Sigmoid colon (tissue), 6 donors: ENCODE measurements at regions not wholly inside any gene's neighbourhood (a gene's known extent, or its start where the extent isn't known, plus 50 kb on each side); places are given as distances from the start of the nearest gene placed in this dataset.
"Not testable (repeated sequence)": the region's sequence is repeated elsewhere in the genome, so short reads cannot be mapped to it uniquely, and the experiment has no call there.

ENCODE experiments used
- DNase-seq: peaks from one replicate; pipeline ENCODE4 v3.0.0-alpha.2; 2019
- H3K27ac ChIP-seq, 4 donors: fragments of 200-600 bp; sonication (generic); one replicate each; pipeline ENCODE4 v1.5.1; 2016 to 2019; ENCODE audit warnings: mild to moderate bottlenecking in 1 of 4
- H3K27me3 ChIP-seq, 3 donors: fragments of 200-600 bp; sonication (generic); one replicate each; pipeline ENCODE4 v1.5.1; 2019; ENCODE audit warnings: mild to moderate bottlenecking in 1 of 3
- H3K36me3 ChIP-seq, 4 donors: fragments of 200-600 bp; sonication (generic); one replicate each; pipeline ENCODE4 v1.5.1; 2016 to 2019
- H3K4me1 ChIP-seq, 4 donors: fragments of 200-600 bp; sonication (generic); one replicate each; pipeline ENCODE4 v1.5.1; 2017 to 2019
- H3K4me3 ChIP-seq, 4 donors: fragments of 200-600 bp; sonication (generic); one replicate each; pipeline ENCODE4 v1.5.1; 2017 to 2019; ENCODE audit warnings: mild to moderate bottlenecking in 2 of 4, moderate library complexity in 1 of 4
- H3K9me3 ChIP-seq, 4 donors: fragments of 200-600 bp in 3 of 4; sonication (generic) in 3 of 4; one replicate each; pipeline versions ENCODE4 v1.5.1 to v1.6.1; 2013 to 2019
- EP300 ChIP-seq, 4 donors: sonication (generic); formaldehyde crosslinking; IDR thresholded peaks; one replicate each; pipeline ENCODE4 v1.6.1; 2017; ENCODE audit warnings: antibody characterized with exemption in 4 of 4
- POLR2A ChIP-seq, 2 donors: fragments of 450-650 bp; IDR thresholded peaks; one replicate each; pipeline ENCODE4 v1.6.1; 2016; ENCODE audit warnings: antibody characterized with exemption in 2 of 2, mild to moderate bottlenecking in 2 of 2, moderate library complexity in 2 of 2
- POLR2AphosphoS5 ChIP-seq, 4 donors: sonication (generic); formaldehyde crosslinking; IDR thresholded peaks; one replicate each; pipeline ENCODE4 v1.6.1; 2017; ENCODE audit warnings: antibody characterized with exemption in 4 of 4
- WGBS, 2 donors: extraction: QIAGEN DNeasy Blood & Tissue Kit; methylation state at CpG; one replicate each; pipeline ENCODE4 v1.1.7; 2013; 5-methylcytosine and 5-hydroxymethylcytosine counted together
- intact Hi-C: fragments of 100-400 bp; cut with DNase I; formaldehyde crosslinking; loops from one replicate; pipeline ENCODE4 v1.15.1; 2023
- TF ChIP-seq, protein P1 (sequence below), 4 experiments: fragments of 450-650 bp in 3 of 4; fragments of 200-600 bp in 1 of 4; IDR thresholded peaks; one replicate each; pipeline ENCODE4 v1.5.1; 2016 to 2019; ENCODE audit warnings: antibody characterized with exemption in 4 of 4, mild to moderate bottlenecking in 3 of 4, moderate library complexity in 2 of 4
- donor health status: healthy with polysubstance abuse.
- donor health status: healthy.

DNA sequence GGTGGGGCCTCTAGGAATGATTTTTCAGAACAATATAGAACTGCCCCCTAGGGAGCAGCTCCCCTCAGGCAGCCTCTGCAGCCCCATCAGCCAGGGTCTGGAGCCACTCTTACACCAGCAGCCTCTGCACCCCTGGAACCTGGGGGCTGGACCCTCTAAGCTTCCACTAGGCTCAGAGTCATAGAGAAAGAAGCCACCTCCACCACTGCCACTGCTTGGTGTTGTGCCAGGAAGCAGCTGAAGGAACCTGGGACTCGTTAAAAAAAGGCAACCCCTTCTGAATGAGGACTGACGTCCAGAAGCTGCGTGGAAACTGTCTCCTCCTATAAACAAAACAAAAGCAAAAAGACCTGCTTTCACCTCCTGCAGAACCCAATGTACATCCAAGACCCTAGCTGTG lies 98.1 kb upstream of the HS6ST1 start:
- Histone ChIP-seq H3K27ac (no peak overlapping the region), H3K36me3 (no peaks in the 10 kb centered on the region), H3K27me3 (no peaks in the 10 kb centered on the region), H3K4me1 (no peaks in the 10 kb centered on the region), H3K9me3 (no peaks in the 10 kb centered on the region), H3K4me3 (no peak overlapping the region)
- no peak for DNase-seq
- TF ChIP-seq, protein P1, sequence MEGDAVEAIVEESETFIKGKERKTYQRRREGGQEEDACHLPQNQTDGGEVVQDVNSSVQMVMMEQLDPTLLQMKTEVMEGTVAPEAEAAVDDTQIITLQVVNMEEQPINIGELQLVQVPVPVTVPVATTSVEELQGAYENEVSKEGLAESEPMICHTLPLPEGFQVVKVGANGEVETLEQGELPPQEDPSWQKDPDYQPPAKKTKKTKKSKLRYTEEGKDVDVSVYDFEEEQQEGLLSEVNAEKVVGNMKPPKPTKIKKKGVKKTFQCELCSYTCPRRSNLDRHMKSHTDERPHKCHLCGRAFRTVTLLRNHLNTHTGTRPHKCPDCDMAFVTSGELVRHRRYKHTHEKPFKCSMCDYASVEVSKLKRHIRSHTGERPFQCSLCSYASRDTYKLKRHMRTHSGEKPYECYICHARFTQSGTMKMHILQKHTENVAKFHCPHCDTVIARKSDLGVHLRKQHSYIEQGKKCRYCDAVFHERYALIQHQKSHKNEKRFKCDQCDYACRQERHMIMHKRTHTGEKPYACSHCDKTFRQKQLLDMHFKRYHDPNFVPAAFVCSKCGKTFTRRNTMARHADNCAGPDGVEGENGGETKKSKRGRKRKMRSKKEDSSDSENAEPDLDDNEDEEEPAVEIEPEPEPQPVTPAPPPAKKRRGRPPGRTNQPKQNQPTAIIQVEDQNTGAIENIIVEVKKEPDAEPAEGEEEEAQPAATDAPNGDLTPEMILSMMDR (IDR thresholded peaks at IDR 0.05): no peak
- TF ChIP-seq EP300 (IDR thresholded peaks at IDR 0.05) (no peak), POLR2AphosphoS5 (IDR thresholded peaks at IDR 0.05) (no peak), POLR2A (IDR thresholded peaks at IDR 0.05) (no peak)
- WGBS, 2 donors: 32 to 48% methylated on average over 3 of the region's 3 CpGs
- intact Hi-C loops: no loop called here

DNA sequence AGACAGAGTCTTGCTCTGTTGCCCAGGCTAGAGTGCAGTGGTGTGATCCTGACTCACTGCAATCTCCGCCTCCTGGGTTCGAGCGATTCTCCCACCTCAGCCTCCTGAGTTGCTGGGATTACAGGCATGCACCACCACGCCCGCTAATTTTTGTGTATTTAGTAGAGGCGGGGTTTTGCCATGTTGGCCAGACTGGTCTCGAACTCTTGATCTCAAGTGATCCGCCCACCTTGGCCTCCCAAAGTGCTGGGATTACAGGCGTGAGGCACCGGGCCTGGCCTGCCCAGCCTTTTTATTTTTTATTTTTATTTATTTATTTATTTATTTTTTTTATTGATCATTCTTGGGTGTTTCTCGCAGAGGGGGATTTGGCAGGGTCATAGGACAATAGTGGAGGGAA lies 98.6 kb upstream of the HS6ST1 start:
- DNase-seq, H3K4me1 ChIP-seq, H3K27ac ChIP-seq, intact Hi-C loops, H3K9me3 ChIP-seq, H3K27me3 ChIP-seq, H3K4me3 ChIP-seq, H3K36me3 ChIP-seq: not testable (repeated sequence)
- 63 to 82% methylated on average over 10 to 11 of the region's 11 CpGs for WGBS, 2 donors

DNA sequence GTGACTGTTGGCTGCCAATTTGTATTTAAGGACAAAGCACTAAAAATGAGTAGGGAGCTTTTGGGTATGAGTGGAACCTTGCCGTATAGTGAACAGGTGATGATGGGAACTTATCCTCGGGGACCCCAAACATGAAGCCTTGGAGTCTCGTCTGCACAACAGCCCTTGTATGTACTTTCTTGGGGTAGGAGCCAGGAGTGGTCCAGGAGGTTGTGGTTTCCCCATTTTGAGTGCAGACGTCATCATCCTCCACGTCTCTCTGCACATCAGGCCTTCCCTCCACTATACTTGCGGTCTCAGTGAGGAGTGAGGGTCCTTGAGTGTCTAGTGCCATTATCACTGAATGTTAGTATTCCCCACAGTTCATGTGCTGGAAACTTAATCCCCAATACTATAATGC lies 101.5 kb upstream of the HS6ST1 start:
- Histone ChIP-seq H3K9me3 (no peaks in the 10 kb centered on the region), H3K36me3 (no peaks in the 10 kb centered on the region), H3K27ac (no peak overlapping the region), H3K4me1 (no peaks in the 10 kb centered on the region), H3K4me3 (no peak overlapping the region), H3K27me3 (no peaks in the 10 kb centered on the region)
- TF ChIP-seq, protein P1 (IDR thresholded peaks at IDR 0.05): no peak
- TF ChIP-seq POLR2AphosphoS5 (IDR thresholded peaks at IDR 0.05): no peak
- TF ChIP-seq EP300 (IDR thresholded peaks at IDR 0.05): no peak
- no peak for TF ChIP-seq POLR2A (IDR thresholded peaks at IDR 0.05)
- intact Hi-C loops: no loop called here
- no peak for DNase-seq
- 90 to 91% methylated on average over 6 of the region's 6 CpGs for WGBS, 2 donors

DNA sequence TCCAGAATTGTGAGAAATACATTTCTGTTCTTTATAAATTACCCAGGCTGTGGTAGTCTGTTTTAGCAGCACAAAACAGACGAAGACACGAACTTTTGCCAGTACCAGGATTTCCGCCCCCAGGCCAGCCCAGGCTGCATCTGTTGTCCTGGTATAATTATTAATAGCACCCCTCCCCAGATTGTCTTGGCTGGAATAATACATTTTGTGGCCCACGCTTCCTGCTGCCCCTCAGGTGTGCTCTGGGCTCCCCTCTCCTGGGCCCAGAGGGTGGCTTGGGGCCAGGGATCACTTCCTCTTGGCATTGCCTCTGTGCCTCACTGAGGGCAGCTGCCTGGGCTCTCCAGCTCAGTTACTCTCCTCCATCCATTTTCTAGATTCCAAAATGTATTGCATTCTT lies 102.1 kb upstream of the HS6ST1 start:
- H3K4me1 ChIP-seq: no peaks in the 10 kb centered on the region
- H3K36me3 ChIP-seq: no peaks in the 10 kb centered on the region
- no peak overlapping the region for H3K4me3 ChIP-seq
- WGBS, 2 donors: 81 to 83% methylated on average over 4 of the region's 4 CpGs
- intact Hi-C loops: no loop called here
- no peaks in the 10 kb centered on the region for H3K27me3 ChIP-seq
- TF ChIP-seq, protein P1 (IDR thresholded peaks at IDR 0.05): no peak
- TF ChIP-seq POLR2AphosphoS5 (IDR thresholded peaks at IDR 0.05) (no peak), EP300 (IDR thresholded peaks at IDR 0.05) (no peak), POLR2A (IDR thresholded peaks at IDR 0.05) (no peak)
- no peak for DNase-seq
- no peaks in the 10 kb centered on the region for H3K9me3 ChIP-seq
- no peak overlapping the region for H3K27ac ChIP-seq

DNA sequence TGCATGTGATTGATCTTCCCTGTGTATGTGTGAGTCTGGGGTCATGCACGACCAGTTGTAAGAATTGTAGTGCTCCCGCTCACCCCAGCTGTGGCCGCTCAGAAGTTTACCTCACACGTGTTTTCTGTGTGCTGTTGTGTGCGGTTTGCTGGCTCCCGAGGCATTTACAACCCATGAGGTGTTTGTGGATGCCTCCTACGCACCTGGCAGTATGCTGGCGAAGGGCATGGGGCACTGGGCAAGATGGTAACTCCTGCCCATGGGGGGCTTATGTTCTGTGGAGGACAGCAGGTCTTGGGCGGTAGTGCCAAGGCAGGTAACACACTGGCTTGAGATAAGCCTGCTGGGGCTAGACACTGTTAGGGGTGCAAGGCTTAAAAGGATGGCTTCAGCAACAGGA lies 102.6 kb upstream of the HS6ST1 start:
- no peak for TF ChIP-seq POLR2AphosphoS5 (IDR thresholded peaks at IDR 0.05)
- TF ChIP-seq POLR2A (IDR thresholded peaks at IDR 0.05): no peak
- TF ChIP-seq EP300 (IDR thresholded peaks at IDR 0.05): no peak
- TF ChIP-seq, protein P1 (IDR thresholded peaks at IDR 0.05): no peak
- H3K36me3 ChIP-seq: no peaks in the 10 kb centered on the region
- WGBS, 2 donors: 79 to 91% methylated on average over 9 of the region's 9 CpGs

More for the DNA sequence above, 102.6 kb upstream of the HS6ST1 start:
- H3K4me3 ChIP-seq: no peak overlapping the region
- no peak for DNase-seq
- no peaks in the 10 kb centered on the region for H3K4me1 ChIP-seq
- intact Hi-C loops: no loop called here
- H3K9me3 ChIP-seq: no peaks in the 10 kb centered on the region
- H3K27ac ChIP-seq: no peak overlapping the region
- no peaks in the 10 kb centered on the region for H3K27me3 ChIP-seq
